ENCODE measurements at regions not wholly inside any gene's neighbourhood (a gene's known extent, or its start where the extent isn't known, plus 50 kb on each side); places are given as distances from the start of the nearest gene placed in this dataset.

- DNase-seq (ENCODE audit: low read depth in 1 of 2, low spot score in 1 of 2): no peak
These were observed 226.2 kb upstream of the MAN1A1 start for GRCh38 chr6:119575721-119576120.

- DNase-seq (ENCODE audit: low read depth in 1 of 2, low spot score in 1 of 2): no peak
These were observed 219.0 kb upstream of the MAN1A1 start for GRCh38 chr6:119568580-119568979.

- DNase-seq (ENCODE audit: low read depth in 1 of 2, low spot score in 1 of 2): no peak
These were observed 217.1 kb upstream of the MAN1A1 start for GRCh38 chr6:119566546-119567260.

DNA sequence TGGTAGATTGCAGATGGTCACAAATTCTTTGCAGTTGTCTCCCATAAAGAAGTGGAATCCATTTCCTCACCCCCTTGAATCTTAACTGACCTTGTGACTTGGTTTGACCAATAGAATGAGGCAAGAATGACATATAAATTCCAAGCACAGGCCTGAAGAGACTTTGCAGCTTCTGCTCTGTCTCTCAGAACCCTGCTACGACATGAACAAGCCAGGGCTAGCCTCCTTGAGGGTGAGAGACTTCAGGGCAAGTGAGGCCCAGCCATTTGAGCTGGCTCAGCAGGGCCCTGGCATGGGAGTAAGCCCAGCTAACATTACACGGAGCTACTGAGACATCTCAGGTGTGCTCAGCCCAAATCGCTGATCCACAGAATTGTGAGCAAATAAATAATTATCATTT lies 216.3 kb upstream of the MAN1A1 start:
- DNase-seq (ENCODE audit: low read depth in 1 of 2, low spot score in 1 of 2): no peak

DNA sequence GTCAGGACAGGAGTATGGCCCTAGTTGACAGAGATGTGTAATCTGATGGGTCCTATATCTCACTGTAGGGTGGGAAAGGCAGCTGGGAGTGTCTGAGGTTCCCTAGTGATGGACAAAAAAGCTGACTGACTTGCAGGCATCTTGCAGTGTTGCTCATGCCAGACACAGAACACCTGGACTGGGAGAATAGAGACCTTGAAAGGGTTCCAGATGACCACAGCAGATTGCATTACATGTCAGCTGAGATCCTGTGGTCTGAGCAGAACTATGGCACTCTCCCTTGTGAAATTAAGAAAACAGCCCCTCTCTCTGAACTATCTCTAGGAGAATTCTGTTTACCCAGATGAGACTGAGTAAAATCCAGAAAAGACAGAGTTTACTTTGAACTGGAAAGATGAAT lies 212.6 kb upstream of the MAN1A1 start:
- no peak for DNase-seq (ENCODE audit: low read depth in 1 of 2, low spot score in 1 of 2)

- DNase-seq (ENCODE audit: low read depth in 1 of 2, low spot score in 1 of 2): no peak
These were observed 210.0 kb upstream of the MAN1A1 start for GRCh38 chr6:119559586-119559985.

GRCh38 chr6:119557239-119557638 lies 207.7 kb upstream of the MAN1A1 start:
- no peak for DNase-seq (ENCODE audit: low read depth in 1 of 2, low spot score in 1 of 2)

GRCh38 chr6:119552021-119552420 lies 202.5 kb upstream of the MAN1A1 start:
- DNase-seq (ENCODE audit: low read depth in 1 of 2, low spot score in 1 of 2): no peak

DNA sequence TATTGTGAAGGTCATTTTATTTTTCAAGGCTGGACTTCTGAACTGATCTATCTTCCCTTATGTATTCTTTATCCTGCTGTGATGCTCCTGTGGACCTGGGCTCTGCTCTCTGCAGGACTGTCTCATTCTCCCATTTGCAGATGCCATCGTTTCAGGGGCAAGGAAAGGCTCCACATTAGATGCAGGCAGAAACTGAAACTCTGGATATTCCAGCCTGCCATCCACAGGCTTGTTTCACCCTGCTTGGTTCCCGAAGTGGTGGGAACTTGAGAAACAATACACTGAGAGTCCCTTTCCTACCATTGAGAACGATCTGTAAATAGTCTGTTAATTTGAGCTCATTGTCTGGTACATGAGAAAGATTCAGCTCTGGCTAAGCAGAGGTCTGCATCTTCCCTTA lies 197.5 kb upstream of the MAN1A1 start:
- no peak for DNase-seq (ENCODE audit: low read depth in 1 of 2, low spot score in 1 of 2)

GRCh38 chr6:119545245-119545644 lies 195.7 kb upstream of the MAN1A1 start:
- DNase-seq (ENCODE audit: low read depth in 1 of 2, low spot score in 1 of 2): no peak

DNA sequence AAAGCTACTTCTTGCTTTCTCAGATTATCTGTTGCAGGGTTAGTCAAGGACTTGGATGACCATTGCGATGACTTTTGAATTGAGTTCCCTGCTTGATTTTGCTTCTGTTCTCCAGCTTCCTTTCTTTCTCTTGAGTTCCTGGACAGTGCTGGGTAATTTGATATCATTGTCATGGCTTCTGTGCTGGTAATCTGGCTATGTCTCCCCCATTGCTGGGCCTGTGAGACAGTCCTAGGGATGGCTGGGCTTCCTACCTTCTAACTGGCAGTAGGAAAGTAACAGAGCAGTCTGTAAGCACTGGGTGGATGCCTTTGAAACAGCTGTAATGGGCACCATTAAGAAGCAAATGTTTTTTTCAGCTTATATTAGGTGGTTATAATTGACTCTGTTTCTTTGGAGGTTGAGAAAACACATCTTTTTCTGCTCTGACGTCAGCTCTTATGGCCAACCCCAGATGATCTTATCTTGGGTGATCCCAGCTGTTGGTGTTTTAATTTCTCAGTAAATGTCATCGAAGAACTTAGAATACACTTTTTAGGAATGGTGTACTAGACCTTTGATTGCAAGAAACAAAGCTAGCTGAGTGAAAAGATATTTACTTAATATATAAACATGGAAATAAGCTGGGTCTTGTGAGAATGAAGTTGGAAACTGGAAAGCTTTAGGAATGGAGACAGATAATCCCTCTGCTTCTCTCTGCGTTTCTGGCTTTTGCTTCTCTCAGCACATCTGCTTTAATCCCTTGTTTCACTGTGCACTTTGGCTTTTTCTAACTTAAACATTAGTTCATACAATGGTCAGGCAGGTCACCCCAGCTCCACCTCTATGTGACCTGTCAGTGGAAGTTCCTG lies 195.0 kb upstream of the MAN1A1 start:
- no peak for DNase-seq (ENCODE audit: low read depth in 1 of 2, low spot score in 1 of 2)

DNA sequence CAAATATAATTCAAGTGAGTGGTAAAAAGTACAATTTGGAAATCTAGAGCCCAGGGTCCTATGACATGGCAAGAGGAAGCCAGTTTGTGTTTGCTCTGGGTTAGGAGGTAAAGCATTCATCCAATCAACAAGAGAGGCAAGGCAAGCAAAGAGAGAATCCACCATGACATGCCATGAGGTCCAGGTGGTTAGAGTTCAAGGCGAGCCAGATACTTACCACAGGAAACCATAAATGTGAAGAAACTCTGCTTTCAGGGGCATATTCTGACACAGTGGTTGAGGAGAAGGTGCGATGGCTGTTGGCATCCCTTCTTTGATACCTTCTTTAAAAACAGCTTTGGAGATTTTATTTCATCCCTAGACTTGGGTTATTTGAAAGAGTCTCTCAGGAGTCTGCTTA lies 193.8 kb upstream of the MAN1A1 start:
- DNase-seq (ENCODE audit: low read depth in 1 of 2, low spot score in 1 of 2): no peak

DNA sequence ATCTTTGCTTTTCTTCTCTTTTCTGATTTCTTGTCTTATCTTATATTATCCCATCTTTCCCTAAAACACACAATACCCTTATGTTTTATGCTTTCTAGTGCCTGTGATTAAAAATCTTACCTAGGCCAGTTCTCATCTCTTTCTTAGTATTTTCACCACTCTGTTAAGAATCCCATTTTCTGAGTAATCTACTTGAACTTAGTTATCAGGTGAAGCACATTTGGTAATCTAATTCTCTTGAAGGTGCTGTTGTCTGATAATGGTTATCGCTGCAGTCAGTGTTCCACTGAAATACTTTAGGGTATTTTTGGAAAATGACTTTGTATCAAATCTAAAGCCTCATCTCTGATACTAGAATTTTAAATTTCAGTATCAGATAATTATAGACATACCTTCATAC lies 192.5 kb upstream of the MAN1A1 start:
- no peak for DNase-seq (ENCODE audit: low read depth in 1 of 2, low spot score in 1 of 2)

- no peak for DNase-seq (ENCODE audit: low read depth in 1 of 2, low spot score in 1 of 2)
These were observed 191.8 kb upstream of the MAN1A1 start for GRCh38 chr6:119541132-119541905.

DNA sequence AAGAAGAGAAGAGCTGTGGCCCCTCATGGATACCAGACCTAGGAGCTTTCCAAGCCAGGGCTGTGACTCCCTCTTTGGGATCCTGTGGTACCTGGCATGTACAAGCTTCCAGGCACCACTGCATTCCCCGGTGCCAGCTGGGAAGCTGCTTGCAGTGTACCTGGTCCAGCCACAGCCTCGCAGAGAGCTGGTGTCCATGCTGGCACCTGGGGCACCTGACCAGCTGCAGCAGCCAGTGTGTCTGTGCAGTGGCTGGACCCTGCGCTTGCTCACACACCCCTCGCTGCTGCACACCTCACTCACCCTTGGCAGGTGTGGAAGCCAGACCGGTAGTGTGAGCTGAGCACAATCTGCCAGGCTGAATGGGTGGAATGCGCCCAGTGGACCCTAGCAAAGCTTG lies 190.9 kb upstream of the MAN1A1 start:
- DNase-seq (ENCODE audit: low read depth in 1 of 2, low spot score in 1 of 2): no peak

GRCh38 chr6:119539066-119539746 lies 189.6 kb upstream of the MAN1A1 start:
- DNase-seq (ENCODE audit: low read depth in 1 of 2, low spot score in 1 of 2): no peak

DNA sequence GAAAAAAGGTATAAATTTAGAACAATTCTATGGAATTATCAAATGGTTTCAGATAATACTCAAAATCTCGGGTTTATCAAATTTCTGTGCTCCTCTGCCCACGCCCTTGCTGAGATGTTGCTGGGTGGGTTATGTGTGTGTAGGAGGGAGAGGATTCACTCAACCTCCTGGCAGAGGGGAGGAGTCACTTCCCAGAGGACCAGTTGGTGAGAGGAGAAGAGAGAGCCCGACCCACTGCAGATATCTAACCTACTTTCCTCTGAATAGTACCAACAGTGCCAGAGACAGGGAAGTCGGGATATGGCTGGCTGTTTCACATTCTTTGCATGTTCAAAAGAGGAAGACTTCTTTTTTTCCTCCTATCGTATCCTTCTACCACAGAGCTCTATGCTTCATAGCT lies 187.1 kb upstream of the MAN1A1 start:
- no peak for DNase-seq (ENCODE audit: low read depth in 1 of 2, low spot score in 1 of 2)

- DNase-seq (ENCODE audit: low read depth in 1 of 2, low spot score in 1 of 2): no peak
These were observed 185.8 kb upstream of the MAN1A1 start for GRCh38 chr6:119535332-119535731.

DNA sequence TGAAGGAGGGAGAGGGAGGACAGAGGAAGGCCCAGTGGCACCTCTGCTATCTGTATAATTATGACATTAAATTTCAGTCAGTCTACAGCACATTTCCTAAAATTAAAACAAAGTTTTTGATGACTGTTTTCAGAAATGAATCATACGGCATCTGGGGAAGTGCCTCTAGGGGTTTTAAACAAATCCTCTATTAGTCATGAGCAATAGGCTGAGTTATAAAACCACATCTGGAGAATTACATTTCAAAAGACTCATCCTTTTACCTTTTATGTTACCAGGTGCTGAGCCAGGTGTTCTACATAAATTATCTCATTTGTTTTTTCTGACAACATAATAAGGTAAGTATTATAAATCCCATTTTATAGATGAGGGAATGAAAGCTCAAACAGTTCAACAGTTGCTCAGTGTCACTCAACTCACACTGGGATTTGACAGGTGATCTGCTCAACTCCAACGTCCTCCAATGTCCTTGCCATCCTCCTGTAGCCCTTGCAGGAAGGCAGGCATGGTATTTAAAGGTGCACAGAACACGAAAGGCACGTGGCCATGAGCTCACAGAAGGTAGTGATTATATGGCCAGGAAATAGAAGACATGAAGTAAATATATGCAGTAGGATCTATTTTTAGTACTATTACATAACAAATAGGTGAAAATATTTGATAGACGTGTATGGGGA lies 184.2 kb upstream of the MAN1A1 start:
- no peak for DNase-seq (ENCODE audit: low read depth in 1 of 2, low spot score in 1 of 2)

DNA sequence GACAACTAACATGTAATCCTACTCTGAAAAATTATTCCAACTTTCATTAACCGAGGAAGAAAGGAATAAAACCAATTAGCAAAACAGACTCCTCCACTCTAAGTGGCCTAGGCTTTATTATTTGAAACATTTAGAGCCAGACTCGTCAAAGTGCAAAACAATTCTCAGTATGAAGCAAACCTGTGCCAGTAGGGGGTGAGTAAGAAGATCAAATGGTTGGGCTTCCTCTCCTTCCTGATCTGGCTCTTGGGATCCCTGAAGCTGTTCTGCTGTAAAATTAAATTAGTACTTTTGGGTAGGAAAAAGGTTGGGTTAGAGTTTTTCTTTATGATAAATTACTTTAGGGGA lies 177.6 kb upstream of the MAN1A1 start:
- no peak for DNase-seq (ENCODE audit: low read depth in 1 of 2, low spot score in 1 of 2)

Measured in activated CD4-positive, alpha-beta T cell treated with anti-CD3 and anti-CD28 coated beads, Interleukin-2, amount 50 U/mL, for 24 hours (primary cell).